ENCODE measurements at regions not wholly inside any gene's neighbourhood (a gene's known extent, or its start where the extent isn't known, plus 50 kb on each side); places are given as distances from the start of the nearest gene placed in this dataset.
"Not testable (repeated sequence)": the region's sequence is repeated elsewhere in the genome, so short reads cannot be mapped to it uniquely, and the experiment has no call there.

DNA sequence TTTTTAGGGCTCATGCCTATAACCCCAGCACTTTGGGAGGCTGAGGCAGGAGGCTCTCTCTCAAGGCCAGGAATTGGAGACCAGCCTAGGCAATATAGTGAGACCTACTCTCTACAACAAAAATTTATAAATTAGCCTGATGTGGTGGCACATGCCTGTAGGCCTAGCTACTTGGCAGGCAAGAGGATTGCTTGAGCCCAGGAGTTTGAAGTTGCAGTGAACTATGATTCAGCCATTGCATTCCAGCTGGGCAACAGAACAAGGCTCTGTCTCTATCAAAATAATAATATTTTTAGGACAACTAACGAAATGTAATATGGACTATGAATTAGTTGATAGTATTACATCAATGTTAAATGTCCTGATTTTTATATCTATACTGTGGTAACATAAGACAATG is 68.8 kb upstream of the ARID1A start:
- Histone ChIP-seq H3K4me1 (ENCODE audit: control insufficient read depth, insufficient read depth, low read length) (peaks cover 5% of the 10 kb centered on the region), H3K9me3 (ENCODE audit: control insufficient read depth, insufficient read depth, low read length) (no peaks in the 10 kb centered on the region), H3K27me3 (ENCODE audit: control insufficient read depth, insufficient read depth, low read length) (no peaks in the 10 kb centered on the region), H3K36me3 (ENCODE audit: control insufficient read depth, insufficient read depth, low read length) (no peaks in the 10 kb centered on the region), H3K27ac (ENCODE audit: low read length) (no peak overlapping the region), H3K4me3 (ENCODE audit: low read length) (no peak overlapping the region)
- Mint-ChIP-seq H3K4me1 (no peaks in the 10 kb centered on the region), H3K9me3 (no peaks in the 10 kb centered on the region), H3K4me3 (no peak overlapping the region), H3K27ac (no peak overlapping the region), H3K36me3 (no peaks in the 10 kb centered on the region), H3K27me3 (ENCODE audit: low read depth in 2 of 2) (no peaks in the 10 kb centered on the region)
- WGBS (ENCODE audit: insufficient coverage), result no CpG with 5 or more reads among the region's 1 CpG
- ATAC-seq (no peak), DNase-seq (no peak)
- intact Hi-C loops (cut with micrococcal nuclease), result no loop called here
- TF ChIP-seq, protein P1, sequence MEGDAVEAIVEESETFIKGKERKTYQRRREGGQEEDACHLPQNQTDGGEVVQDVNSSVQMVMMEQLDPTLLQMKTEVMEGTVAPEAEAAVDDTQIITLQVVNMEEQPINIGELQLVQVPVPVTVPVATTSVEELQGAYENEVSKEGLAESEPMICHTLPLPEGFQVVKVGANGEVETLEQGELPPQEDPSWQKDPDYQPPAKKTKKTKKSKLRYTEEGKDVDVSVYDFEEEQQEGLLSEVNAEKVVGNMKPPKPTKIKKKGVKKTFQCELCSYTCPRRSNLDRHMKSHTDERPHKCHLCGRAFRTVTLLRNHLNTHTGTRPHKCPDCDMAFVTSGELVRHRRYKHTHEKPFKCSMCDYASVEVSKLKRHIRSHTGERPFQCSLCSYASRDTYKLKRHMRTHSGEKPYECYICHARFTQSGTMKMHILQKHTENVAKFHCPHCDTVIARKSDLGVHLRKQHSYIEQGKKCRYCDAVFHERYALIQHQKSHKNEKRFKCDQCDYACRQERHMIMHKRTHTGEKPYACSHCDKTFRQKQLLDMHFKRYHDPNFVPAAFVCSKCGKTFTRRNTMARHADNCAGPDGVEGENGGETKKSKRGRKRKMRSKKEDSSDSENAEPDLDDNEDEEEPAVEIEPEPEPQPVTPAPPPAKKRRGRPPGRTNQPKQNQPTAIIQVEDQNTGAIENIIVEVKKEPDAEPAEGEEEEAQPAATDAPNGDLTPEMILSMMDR (IDR thresholded peaks at IDR 0.05), result no peak

DNA sequence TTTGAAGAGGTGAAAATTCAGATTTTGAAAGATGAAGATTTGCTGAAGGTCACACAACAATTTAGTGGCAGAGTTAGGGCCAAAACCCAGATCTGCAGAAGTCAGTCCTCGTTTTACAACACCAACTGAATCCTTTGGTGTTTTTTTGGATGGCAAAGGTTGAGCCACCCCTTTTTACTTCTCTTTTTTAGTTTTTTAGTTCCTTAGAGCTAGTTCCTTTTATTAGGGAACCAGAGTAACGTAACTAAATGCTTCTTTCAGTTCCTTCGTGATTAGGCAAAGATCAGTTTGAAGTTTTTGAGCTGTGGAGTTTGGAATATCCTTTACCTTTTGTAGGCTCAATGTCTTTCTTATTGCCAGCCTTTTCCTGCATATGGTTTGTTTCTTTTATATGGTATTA is 67.9 kb upstream of the ARID1A start:
- H3K4me3 Mint-ChIP-seq, result no peak overlapping the region
- TF ChIP-seq, protein P1 (IDR thresholded peaks at IDR 0.05), result no peak
- Histone ChIP-seq H3K9me3 (ENCODE audit: control insufficient read depth, insufficient read depth, low read length) (no peaks in the 10 kb centered on the region), H3K4me1 (ENCODE audit: control insufficient read depth, insufficient read depth, low read length) (peaks cover 5% of the 10 kb centered on the region), H3K27me3 (ENCODE audit: control insufficient read depth, insufficient read depth, low read length) (no peaks in the 10 kb centered on the region), H3K36me3 (ENCODE audit: control insufficient read depth, insufficient read depth, low read length) (no peaks in the 10 kb centered on the region), H3K27ac (ENCODE audit: low read length) (no peak overlapping the region), H3K4me3 (ENCODE audit: low read length) (no peak overlapping the region)
- ATAC-seq, result peak in 1 of 3 donors; percentile 30
- no peak for DNase-seq
- H3K9me3 Mint-ChIP-seq, result no peaks in the 10 kb centered on the region
- intact Hi-C loops (cut with micrococcal nuclease), result no loop called here
- H3K27me3 Mint-ChIP-seq (ENCODE audit: low read depth in 2 of 2), result no peaks in the 10 kb centered on the region
- H3K4me1 Mint-ChIP-seq, result no peaks in the 10 kb centered on the region
- WGBS (ENCODE audit: insufficient coverage), result 57% methylated on average over 3 of the region's 3 CpGs
- H3K27ac Mint-ChIP-seq, result no peak overlapping the region
- H3K36me3 Mint-ChIP-seq, result no peaks in the 10 kb centered on the region

DNA sequence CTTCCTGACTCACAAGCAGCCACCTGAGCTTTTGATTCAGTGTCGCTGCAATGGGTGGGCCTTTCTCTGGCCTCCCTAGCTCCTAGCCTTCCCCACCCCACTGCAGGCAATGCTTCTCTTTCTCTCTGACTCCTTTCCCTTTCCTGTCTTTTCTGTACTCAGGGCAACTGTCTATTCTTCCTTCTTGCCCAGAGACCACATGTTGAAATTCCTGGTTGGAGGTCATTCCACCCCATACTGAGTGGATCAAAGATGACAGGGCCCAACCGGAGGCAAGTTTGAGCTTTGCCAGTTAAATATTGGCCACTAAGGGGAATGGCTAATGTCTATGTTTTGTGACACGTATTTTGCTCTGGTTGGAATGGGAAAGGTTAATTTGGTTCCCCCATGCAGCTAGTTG is 65.2 kb upstream of the ARID1A start:
- no peak overlapping the region for H3K27ac Mint-ChIP-seq
- no peaks in the 10 kb centered on the region for H3K4me1 Mint-ChIP-seq
- WGBS (ENCODE audit: insufficient coverage), result 94% methylated on average over 3 of the region's 3 CpGs
- no peaks in the 10 kb centered on the region for H3K9me3 ChIP-seq (ENCODE audit: control insufficient read depth, insufficient read depth, low read length)
- no peaks in the 10 kb centered on the region for H3K36me3 Mint-ChIP-seq
- H3K27me3 ChIP-seq (ENCODE audit: control insufficient read depth, insufficient read depth, low read length), result no peaks in the 10 kb centered on the region
- DNase-seq (no peak), ATAC-seq (no peak)
- TF ChIP-seq, protein P1 (IDR thresholded peaks at IDR 0.05), result no peak
- no peaks in the 10 kb centered on the region for H3K36me3 ChIP-seq (ENCODE audit: control insufficient read depth, insufficient read depth, low read length)
- intact Hi-C loops (cut with micrococcal nuclease), result no loop called here
- H3K4me3 Mint-ChIP-seq, result no peak overlapping the region
- H3K9me3 Mint-ChIP-seq, result no peaks in the 10 kb centered on the region
- H3K27ac ChIP-seq (ENCODE audit: low read length), result no peak overlapping the region
- no peak overlapping the region for H3K4me3 ChIP-seq (ENCODE audit: low read length)
- H3K27me3 Mint-ChIP-seq (ENCODE audit: low read depth in 2 of 2), result no peaks in the 10 kb centered on the region
- H3K4me1 ChIP-seq (ENCODE audit: control insufficient read depth, insufficient read depth, low read length), result peaks cover 5% of the 10 kb centered on the region

DNA sequence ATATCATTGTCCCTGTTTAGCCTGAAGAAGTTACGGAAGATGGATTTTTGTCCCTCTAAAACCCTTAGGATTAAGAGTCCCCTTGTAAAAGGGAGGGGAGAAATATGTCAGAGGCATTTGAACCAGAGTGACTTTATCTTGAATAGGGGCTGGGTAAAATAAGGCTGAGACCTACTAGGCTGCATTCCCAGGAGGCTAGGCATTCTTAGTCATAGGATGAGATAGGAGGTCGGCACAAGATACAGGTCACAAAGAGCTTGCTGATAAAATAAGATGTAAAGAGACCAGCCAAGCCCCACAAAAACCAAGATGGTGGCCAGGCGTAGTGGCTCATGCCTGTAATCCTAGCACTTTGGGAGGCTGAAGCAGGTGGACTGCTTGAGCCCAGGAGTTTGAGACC is 60.0 kb upstream of the ARID1A start:
- H3K27me3 ChIP-seq (ENCODE audit: control insufficient read depth, insufficient read depth, low read length); H3K4me1 ChIP-seq (ENCODE audit: control insufficient read depth, insufficient read depth, low read length); H3K4me1 Mint-ChIP-seq; H3K27ac ChIP-seq (ENCODE audit: low read length); DNase-seq; H3K36me3 ChIP-seq (ENCODE audit: control insufficient read depth, insufficient read depth, low read length); H3K9me3 Mint-ChIP-seq; H3K4me3 Mint-ChIP-seq; H3K9me3 ChIP-seq (ENCODE audit: control insufficient read depth, insufficient read depth, low read length); H3K27ac Mint-ChIP-seq; ATAC-seq; H3K27me3 Mint-ChIP-seq (ENCODE audit: low read depth in 2 of 2); H3K36me3 Mint-ChIP-seq; H3K4me3 ChIP-seq (ENCODE audit: low read length); intact Hi-C loops (cut with micrococcal nuclease): not testable (repeated sequence)
- 98% methylated on average over 3 of the region's 3 CpGs for WGBS (ENCODE audit: insufficient coverage)
